GM18909 (cell line): ENCODE measurements at regions not wholly inside any gene's neighbourhood (a gene's known extent, or its start where the extent isn't known, plus 50 kb on each side); places are given as distances from the start of the nearest gene placed in this dataset.

ENCODE experiments used
- ATAC-seq: cut with Tn5 transposase; IDR thresholded peaks from one replicate; pipeline ENCODE4 v1.9.1; 2021; ENCODE audit warnings: mild to moderate bottlenecking; ENCODE audit not compliant: unreplicated experiment, poor library complexity

DNA sequence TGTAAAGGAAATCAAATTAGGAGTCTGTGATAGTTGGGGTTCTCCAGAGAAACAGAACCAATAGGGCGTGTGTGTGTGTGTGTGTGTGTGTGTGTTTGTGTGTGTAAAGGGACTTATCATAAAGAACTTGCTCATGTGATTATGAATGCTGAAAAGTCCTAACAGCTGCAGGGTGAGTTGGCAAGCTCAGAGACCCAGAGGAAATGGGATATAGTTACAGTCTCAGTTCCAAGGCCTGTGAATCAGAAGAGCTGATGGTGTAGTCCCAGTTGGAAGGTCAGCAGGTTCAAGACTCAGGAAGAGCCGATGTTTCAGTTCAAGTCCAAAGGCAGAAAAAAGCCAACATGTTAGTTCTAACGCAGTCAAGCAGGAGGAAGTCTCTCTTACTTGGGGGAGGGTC is 214.2 kb downstream of the ELAVL2 start:
- ATAC-seq, result no peak

DNA sequence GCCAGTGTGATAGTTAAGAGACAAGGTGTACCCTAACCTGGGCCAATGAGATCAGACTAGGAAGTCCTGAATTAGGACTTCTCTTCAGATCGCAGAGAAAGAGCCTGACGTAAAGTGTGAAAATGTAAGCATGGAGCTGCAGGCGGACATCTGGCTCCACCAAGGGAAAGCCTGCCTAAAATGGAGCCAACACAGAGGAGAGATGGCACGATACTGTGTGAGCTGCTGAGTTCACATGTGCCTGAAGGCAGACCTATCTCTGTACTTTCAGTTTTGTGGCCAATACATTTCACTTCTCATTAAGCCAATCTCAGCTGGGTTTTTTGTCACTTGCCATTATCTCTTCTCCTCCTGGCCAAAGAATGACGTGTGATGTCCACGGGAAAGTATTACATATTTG is 210.5 kb downstream of the ELAVL2 start:
- no peak for ATAC-seq

GRCh38 chr9:23621188-23621587 is 204.9 kb downstream of the ELAVL2 start:
- ATAC-seq, result no peak

DNA sequence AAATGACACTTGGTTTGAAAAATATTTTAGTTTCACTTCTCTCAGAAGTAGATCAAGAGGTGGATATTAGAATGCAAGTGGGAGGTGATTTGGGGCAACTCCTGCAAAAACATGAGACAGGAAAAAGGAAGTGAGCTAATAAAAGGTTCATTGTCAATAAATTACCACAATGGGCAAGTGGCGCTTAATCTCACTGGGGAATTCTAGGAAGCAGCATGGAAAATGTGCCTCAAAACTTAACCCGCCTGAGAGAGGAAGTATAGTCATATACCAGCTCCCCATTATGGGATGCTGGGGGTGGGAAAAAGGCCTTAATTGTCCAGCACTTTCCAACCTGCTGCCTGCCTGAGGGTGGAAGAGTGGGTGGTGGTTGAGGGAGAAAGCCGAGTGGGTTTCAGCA is 204.1 kb downstream of the ELAVL2 start:
- no peak for ATAC-seq

GRCh38 chr9:23622396-23622795 is 203.6 kb downstream of the ELAVL2 start:
- ATAC-seq, result no peak

DNA sequence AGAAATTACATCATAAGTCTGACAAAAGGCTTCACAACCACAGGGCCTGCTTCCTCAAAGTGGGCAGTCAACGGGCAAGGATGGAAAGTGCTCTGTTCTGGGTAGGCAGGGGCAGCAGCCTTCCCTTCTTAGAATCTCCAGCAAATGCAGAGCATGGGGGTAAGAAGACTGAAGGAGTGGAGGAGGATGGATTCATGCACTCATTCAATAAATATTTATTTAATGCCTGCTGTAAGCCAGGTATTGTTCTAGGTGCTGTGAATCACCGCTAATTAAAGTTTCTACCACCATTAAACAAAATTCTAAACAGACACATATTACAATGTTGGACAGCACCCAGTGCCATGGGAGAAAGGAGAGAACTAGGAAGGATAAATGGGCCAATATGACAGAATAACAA is 195.6 kb downstream of the ELAVL2 start:
- no peak for ATAC-seq

GRCh38 chr9:23635276-23635675 is 190.8 kb downstream of the ELAVL2 start:
- no peak for ATAC-seq

GRCh38 chr9:23636199-23636598 is 189.8 kb downstream of the ELAVL2 start:
- ATAC-seq, result no peak

GRCh38 chr9:23638011-23638410 is 188.0 kb downstream of the ELAVL2 start:
- no peak for ATAC-seq

DNA sequence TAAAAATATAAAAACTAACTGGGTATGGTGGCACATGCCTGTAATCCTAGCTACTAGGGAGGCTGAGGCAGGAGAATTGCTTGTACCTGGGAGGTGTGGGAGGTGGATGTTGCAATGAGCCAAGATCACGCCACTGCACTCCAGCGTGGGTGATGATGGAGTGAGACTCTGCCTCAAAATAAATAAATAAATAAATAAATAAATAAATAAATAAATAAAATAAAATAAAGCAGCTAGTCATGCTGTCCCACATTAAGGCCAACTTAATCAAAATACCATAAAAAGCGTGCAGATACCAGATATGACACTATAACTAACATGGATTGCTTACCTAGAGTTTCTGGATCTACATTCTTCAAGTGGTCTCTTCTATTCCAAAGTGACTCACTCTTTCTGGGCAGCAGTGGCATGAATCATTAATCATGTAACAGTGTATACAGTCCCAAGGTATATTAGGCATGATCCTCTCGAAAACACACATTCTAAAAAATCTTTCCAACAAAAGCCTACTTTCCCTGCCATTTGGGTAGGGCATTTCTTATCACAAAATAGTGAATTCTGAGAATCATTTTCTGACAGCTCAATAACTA is 187.1 kb downstream of the ELAVL2 start:
- ATAC-seq, result no peak
